LHCN-M2 (cell line): ENCODE measurements at regions not wholly inside any gene's neighbourhood (a gene's known extent, or its start where the extent isn't known, plus 50 kb on each side); places are given as distances from the start of the nearest gene placed in this dataset.
"Not testable (repeated sequence)": the region's sequence is repeated elsewhere in the genome, so short reads cannot be mapped to it uniquely, and the experiment has no call there.

Source experiments
- DNase-seq: peaks from one replicate; pipeline ENCODE4 v3.0.0-alpha.2; 2012; ENCODE audit warnings: low read depth

GRCh38 chr7:106523482-106523881, 137.5 kb downstream of the CCDC71L start:
- no peak for DNase-seq

GRCh38 chr7:106522696-106523095, 138.3 kb downstream of the CCDC71L start:
- DNase-seq: no peak

GRCh38 chr7:106521541-106521940, 139.4 kb downstream of the CCDC71L start:
- DNase-seq: peak; percentile 9

GRCh38 chr7:106520962-106521514, 139.9 kb downstream of the CCDC71L start:
- DNase-seq: no peak

GRCh38 chr7:106518967-106519366, 142.0 kb downstream of the CCDC71L start:
- no peak for DNase-seq

GRCh38 chr7:106518239-106518638, 142.7 kb downstream of the CCDC71L start:
- no peak for DNase-seq

GRCh38 chr7:106517508-106517907, 143.4 kb downstream of the CCDC71L start:
- DNase-seq: no peak

GRCh38 chr7:106515321-106515720, 145.6 kb downstream of the CCDC71L start:
- DNase-seq: no peak

GRCh38 chr7:106514881-106515280, 146.1 kb downstream of the CCDC71L start:
- no peak for DNase-seq

- no peak for DNase-seq
Measured at GRCh38 chr7:106512217-106512616, 148.7 kb downstream of the CCDC71L start.

- peak; percentile 21 for DNase-seq
Measured at GRCh38 chr7:106504645-106505044, 156.3 kb downstream of the CCDC71L start.

- DNase-seq: no peak
Measured at GRCh38 chr7:106504207-106504606, 156.8 kb downstream of the CCDC71L start.

GRCh38 chr7:106503626-106504025, 157.3 kb downstream of the CCDC71L start:
- no peak for DNase-seq

GRCh38 chr7:106501605-106502580, 159.1 kb downstream of the CCDC71L start:
- DNase-seq: no peak

GRCh38 chr7:106499897-106500296, 161.1 kb downstream of the CCDC71L start:
- DNase-seq: no peak

GRCh38 chr7:106498005-106498404, 163.0 kb downstream of the CCDC71L start:
- not testable (repeated sequence) for DNase-seq

GRCh38 chr7:106493041-106493731, 167.8 kb downstream of the CCDC71L start:
- no peak for DNase-seq

GRCh38 chr7:106488465-106488864, 172.5 kb downstream of the CCDC71L start:
- DNase-seq: no peak

- no peak for DNase-seq
Measured at GRCh38 chr7:106487892-106488291, 173.1 kb downstream of the CCDC71L start.

GRCh38 chr7:106486331-106486730, 174.6 kb downstream of the CCDC71L start:
- peak; percentile 53 for DNase-seq

- DNase-seq: no peak
Measured at GRCh38 chr7:106485919-106486318, 175.0 kb downstream of the CCDC71L start.

GRCh38 chr7:106485031-106485551, 175.9 kb downstream of the CCDC71L start:
- peak; percentile 85 for DNase-seq
